Limb (tissue), 2 donors: ENCODE measurements at regions not wholly inside any gene's neighbourhood (a gene's known extent, or its start where the extent isn't known, plus 50 kb on each side); places are given as distances from the start of the nearest gene placed in this dataset.

Experiments used
- DNase-seq, 2 donors: peaks; one replicate each; pipeline ENCODE4 v3.0.0-alpha.2; 2016; ENCODE audit errors: extremely low spot score in 2 of 2

DNA sequence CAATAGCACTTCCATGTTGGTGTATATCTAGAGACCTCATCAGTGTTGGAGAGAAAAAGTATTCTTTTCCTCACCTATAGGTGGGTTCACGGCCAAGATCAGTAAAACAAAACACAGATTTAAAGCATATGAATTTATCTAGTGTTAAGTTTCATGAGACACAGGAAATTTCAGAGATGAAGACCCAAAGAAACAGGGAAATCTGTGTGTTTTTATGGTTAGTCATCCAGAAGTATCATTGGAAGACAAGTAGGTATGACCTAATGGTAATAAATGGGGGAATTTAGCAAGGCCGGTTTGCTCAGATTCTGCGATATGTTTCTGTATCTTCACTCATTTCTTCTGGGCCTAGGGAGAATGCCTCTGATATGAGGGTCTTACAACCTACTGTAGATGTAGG, 419.6 kb upstream of the MARCKS start:
- no peak for DNase-seq

GRCh38 chr6:113439866-113440265, 417.3 kb upstream of the MARCKS start:
- no peak for DNase-seq

DNA sequence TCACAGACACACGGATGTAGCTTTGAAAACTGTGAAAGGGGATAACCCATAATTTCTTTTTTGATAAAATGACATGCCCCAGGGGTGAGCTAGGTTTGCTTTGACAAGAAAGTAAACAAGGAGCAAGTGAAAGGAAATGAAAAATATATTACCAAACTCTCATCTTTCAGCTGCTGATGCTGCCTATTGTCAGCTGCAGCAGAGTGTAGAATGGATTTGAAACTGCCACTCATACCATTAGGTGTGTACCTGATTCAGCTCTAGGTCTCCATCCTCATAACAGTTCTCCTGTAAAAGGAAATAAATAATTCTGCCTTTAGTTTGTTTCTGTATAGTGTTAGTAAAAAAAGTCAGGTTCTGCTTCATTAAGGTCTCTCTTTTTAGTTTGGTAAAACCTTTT, 415.1 kb upstream of the MARCKS start:
- no peak for DNase-seq

DNA sequence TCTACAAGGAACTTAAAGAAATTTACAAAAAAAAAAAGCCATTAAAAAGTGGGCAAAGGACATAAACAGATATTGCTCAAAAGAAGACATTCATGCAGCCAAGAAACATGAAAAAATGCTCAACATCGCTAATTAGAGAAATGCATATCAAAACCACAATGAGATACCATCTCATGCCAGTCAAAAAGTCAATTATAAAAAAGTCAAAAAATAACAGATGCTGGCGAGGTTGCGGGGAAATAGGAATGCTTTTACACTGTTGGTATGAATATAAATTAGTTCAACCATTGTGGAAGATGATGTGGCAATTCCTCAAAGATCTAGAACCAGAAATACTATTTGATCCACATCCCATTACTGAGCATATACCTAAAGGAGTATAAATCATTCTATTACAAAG, 411.9 kb upstream of the MARCKS start:
- no peak for DNase-seq

DNA sequence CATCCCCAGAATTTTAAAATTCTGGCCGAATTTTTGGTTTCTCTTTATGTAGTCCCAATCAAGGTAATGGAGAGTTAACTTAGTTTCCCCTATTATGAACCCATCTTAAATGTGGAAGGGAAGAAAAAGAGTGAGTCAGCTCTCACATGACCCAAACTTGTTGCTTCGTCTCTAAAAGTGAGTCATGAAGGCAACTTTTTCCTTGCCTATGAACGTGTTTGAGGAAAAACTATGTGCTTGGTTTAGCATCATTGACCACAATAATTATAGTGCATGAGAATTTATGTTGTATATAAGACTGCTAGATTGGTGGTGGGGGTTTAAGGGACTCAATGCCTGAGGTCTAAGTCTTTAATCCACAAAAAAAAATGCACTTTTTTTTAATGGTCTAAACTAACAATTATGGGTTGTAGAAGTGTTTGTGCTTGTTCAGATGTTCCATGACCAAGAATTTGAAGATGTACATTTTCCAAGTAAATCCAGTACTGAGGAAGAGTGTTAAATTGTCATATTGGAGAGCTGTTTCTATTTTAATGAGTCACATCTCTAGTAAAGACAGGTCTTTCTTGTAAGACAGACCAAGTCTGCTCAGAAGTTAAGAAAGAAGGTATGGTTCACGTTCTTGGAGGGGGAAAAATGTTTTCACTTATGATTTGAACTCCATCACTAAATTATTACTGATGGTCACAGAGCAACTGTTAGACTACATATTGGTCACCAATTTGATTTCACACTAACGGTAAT, 409.9 kb upstream of the MARCKS start:
- DNase-seq: no peak

GRCh38 chr6:113449051-113449450, 408.1 kb upstream of the MARCKS start:
- DNase-seq: no peak

GRCh38 chr6:113450061-113450465, 407.1 kb upstream of the MARCKS start:
- no peak for DNase-seq

DNA sequence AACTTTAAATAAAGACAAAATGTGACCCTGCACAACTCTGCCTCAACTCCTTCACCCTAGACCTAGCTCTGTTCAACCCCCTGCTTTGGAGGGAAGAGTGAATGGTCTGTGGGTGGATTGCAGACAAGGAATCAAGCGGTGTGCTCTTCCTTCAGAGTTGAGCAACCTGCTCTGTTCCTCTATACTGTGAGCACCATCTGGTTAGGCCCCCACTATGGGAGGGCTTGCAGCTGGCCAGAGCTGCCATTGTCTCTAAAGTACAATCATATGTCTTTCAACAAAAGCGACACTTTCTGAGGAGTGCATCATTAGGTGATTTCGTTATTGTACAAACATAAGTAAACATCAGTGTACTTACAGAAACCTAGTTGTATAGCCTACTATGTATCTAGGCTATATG, 406.1 kb upstream of the MARCKS start:
- DNase-seq: no peak

DNA sequence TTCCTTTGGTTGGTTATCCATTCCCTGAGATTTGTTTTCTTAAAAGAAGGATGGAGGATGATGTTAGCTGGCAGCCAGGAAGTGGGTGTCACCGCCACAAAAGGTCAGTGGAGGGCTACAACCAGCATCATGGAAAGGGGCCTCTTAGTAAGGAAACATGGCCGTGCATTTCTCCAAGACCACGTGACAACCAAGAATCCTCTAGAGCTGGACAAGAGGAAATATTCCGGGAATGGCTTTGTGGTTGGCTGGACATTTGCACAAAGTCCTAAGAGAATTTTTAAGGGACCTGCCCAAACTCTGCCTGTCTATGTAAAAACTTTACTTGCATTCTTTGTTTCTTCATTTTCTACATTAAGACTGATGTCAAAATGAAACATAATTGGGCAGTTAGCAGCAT, 399.9 kb upstream of the MARCKS start:
- DNase-seq: no peak

DNA sequence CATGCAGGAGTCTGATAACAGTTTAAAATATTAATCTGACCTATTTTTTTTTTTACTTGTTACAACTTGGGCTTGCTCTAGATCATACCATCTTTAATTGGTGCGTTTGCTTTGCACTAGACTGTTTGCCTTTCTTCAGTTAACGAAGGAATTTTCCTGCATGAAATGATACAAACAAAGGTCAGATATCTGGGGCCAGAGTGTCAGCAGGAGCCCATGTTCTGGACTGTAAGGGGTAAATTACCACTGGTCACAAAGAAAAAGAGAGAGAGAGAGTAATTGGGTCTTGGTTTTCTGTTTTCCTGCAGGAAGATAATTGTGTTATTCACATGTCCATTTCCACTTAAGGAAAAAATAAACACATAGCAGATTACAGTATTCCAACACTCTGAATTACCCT, 399.4 kb upstream of the MARCKS start:
- DNase-seq: no peak

DNA sequence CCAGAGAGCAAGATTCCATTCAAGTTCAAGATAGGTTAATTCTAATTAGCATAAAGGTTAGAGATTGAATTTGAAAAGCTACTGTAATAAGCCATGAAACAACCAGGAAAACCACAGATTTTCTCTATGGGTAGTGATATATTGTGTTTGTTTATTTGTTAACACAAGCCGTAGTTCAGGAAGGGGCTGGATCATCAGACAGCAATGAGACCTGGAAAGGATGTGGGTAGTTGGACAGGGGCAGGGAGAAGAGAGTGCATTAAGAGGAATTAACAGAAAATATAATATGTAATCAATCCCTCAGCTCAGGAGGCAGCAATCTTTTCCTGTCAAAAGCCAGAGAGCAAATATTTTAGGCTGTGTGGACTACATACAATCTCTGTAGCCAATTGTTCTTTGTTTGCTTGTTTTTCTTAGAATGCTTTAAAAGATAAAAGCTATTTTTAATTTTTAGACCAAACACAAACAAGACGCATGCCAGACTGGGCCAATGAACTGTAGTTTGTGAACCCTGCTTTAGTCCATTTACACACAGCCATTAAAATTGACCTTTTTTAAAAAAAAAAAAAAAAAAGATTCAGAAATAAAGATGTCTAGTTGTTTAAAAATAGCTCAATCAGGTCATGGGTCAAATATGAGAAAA, 398.7 kb upstream of the MARCKS start:
- DNase-seq: no peak

- no peak for DNase-seq
Measured at GRCh38 chr6:113461153-113461932, 395.8 kb upstream of the MARCKS start.

DNA sequence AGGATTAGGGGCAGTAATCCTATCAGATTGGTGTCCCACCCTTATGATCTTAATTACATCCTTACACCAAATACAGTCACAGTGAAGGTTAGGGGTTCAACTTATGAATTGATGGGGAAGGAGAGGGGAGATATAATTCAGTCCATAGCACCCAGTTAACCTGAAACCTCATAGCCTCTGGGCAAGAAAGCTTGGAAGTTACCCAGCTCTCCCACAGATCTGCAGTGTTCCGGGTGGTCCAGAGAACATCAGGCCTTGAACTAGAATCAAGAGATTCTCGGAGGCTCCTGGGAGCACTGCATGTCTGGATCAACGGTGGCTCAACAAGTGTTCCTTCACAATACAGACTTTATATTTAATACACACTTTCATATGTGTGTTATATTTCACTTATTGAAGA, 392.6 kb upstream of the MARCKS start:
- DNase-seq: no peak

GRCh38 chr6:113464960-113465359, 392.2 kb upstream of the MARCKS start:
- no peak for DNase-seq

DNA sequence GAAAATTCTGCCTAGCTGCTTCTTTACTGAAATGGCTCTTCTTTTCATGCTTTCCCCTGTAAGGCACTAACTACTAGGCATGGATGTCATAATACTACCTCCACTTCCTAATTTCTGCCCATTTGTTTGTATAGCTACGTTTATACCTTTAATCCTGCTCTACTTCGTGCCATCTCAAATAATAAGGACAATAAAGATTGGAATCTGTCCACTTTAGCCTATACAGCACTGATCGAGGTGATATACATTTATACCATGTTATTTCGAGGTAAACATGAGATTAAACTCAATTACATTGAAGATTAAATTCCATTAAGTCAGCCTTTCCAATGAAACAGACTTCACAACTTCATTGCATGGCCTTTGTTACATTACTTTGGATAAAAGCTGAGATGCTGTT, 390.6 kb upstream of the MARCKS start:
- DNase-seq: no peak

DNA sequence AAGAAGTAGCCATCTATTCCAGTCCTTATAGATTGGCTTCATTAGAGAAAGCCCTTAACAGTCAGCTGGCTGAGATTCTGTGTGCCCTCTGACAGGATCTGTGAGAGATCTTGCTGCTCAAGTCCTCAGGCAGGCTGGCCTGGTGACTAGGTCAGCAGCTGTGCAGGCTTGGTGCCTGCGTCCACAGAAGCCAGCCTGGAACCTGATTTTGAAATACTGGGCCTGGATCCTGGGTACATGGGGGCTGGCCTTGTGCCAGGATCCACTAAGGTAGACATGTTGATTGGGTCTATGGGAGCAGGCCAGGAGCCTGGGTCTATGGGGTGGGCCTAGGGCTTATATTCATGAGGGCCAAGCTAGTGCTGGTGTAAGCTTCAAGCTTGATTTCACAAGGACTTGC, 381.8 kb upstream of the MARCKS start:
- DNase-seq: no peak

DNA sequence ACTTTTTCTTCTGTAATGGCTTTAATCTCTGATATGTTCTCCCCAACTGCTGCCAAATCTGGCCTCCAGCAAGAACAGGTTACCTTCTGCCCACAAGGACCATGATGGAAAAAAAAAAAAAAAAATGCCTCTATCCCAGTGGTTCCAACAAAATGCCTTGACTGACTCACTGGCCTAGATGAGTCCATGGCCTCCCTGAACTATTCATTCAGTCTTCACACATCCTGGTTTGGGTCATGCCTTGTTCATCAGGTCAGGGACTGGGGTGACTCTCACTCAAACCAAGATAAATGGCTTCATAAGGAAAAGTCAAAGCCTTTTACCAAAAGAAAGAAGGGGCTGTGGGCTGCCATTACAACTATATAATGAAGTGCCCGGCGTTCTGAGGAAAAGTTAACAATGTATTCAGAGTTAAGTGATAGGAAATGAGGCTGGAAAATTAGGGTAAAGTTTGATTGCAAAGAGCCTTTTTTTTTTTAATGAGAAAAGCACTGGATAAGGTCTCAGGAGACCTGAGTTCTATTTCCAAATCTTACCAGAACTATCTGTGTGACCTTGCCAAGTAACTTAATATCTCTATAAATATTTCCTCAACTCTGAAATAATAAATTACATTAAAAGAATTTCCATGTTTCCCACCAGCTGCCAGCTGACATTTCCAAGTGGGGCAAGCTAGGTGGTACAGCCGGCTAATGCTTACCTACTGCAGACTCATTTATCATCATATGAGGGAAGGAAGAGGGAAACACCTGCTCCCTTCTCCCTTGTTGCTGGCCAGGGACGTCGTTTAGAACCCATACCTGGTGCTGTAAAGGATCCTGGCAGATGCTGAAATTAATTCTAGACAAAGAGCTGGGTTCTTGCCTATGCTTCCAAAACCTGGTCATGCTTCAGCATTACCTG, 380.0 kb upstream of the MARCKS start:
- DNase-seq: no peak

DNA sequence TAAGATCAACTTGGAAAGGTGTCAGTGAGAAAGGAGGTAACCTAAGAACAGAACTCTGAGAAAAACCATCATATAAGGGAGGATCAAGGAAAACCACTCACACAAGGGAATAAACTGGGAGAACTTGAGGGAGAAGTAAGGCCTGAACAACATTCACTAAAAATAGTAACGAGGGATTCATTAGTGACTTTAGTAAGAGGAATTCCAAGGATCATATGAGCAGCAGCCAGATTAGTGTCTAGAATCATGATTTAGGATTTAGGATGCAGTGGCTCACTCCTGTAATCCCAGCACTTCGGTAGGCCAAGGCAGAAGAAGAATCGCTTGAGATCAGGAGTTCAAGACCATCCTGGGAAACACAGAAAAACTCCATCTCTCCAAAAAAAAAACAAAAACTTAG, 376.5 kb upstream of the MARCKS start:
- DNase-seq: no peak

DNA sequence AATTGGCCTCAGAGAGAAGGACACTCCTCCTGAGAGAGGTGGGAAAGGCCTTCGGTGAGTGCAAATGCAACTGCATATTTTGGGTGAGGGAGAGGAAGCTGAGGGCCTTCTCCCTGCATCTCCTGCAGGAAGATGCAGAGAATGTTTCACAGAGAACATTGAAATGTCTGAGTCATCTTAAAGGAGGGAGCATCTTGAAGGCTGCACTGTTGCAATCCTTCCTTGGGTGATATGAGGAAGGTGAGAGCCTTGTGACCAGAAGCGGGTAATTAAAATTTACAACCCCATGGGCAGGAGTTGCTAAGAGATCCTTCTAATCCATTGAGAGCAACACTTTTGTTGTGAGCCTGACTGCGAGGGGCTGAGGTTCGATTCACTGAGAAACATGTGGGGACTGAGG, 375.7 kb upstream of the MARCKS start:
- DNase-seq: no peak

GRCh38 chr6:113481910-113482309, 375.2 kb upstream of the MARCKS start:
- no peak for DNase-seq

DNA sequence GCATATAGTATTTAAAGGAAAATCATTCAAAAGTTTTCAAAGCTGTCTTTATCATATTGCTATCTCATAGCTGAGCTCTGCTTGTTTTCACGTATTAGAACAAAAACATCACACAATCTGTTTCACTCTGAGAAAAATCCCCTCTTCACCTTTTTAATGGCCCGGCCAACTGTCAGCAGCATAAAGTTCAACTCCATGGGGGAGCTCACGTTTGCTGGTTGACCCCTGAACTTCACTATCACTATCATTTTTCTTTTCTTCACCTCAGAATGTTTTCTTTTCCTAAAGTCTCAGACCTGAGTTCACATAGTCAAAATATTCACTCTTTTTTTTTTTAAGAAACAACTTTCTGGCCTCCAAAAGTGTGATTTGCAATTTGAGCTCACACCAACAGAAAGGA, 374.4 kb upstream of the MARCKS start:
- no peak for DNase-seq

- DNase-seq: no peak
Measured at GRCh38 chr6:113486199-113486598, 370.9 kb upstream of the MARCKS start.
